SK-N-SH treated with all-trans-retinoic acid at 6 μM for 48 hours (cell line): ENCODE measurements at regions not wholly inside any gene's neighbourhood (a gene's known extent, or its start where the extent isn't known, plus 50 kb on each side); places are given as distances from the start of the nearest gene placed in this dataset.

Experiments used
- ATAC-seq: fragments of 200-7000 bp; cut with Tn5 transposase; 3 replicates; pipeline ENCODE4 v1.9.1; 2020; ENCODE audit warnings: mild to moderate bottlenecking, moderate library complexity
- ARNTL ChIP-seq: fragments of 450-650 bp; formaldehyde crosslinking; IDR thresholded peaks from 2 replicates; pipeline ENCODE4 v1.5.0; 2020; ENCODE audit warnings: low read depth, mild to moderate bottlenecking, moderate library complexity, borderline replicate concordance
- BACH2 ChIP-seq: fragments of 250-450 bp; sonication (Bioruptor Pico); IDR thresholded peaks from 2 replicates; pipeline ENCODE4 v1.9.0; 2021; ENCODE audit warnings: mild to moderate bottlenecking, borderline replicate concordance
- CSDC2 ChIP-seq: fragments of 250-450 bp; sonication (Bioruptor Pico); IDR thresholded peaks from 2 replicates; pipeline ENCODE4 v1.5.0; 2020; ENCODE audit warnings: mild to moderate bottlenecking, moderate library complexity
- GLIS3 ChIP-seq: fragments of 250-450 bp; sonication (Bioruptor Pico); IDR thresholded peaks from 2 replicates; pipeline ENCODE4 v1.5.0; 2020; ENCODE audit warnings: mild to moderate bottlenecking, moderate library complexity
- ISL1 ChIP-seq: fragments of 250-450 bp; sonication (Bioruptor Pico); IDR thresholded peaks from 2 replicates; pipeline ENCODE4 v2.1.2; 2022; ENCODE audit warnings: mild to moderate bottlenecking, moderate library complexity
- OSR1 ChIP-seq: fragments of 250-450 bp; sonication (Bioruptor Pico); IDR thresholded peaks from 2 replicates; pipeline ENCODE4 v1.8.0; 2022; ENCODE audit warnings: moderate library complexity, mild to moderate bottlenecking, inconsistent platforms
- PPARA ChIP-seq: fragments of 250-450 bp; sonication (Bioruptor Pico); IDR thresholded peaks from 2 replicates; pipeline ENCODE4 v1.5.0; 2020; ENCODE audit warnings: mild to moderate bottlenecking, borderline replicate concordance
- RARB ChIP-seq: fragments of 250-450 bp; sonication (Bioruptor Pico); IDR thresholded peaks from 2 replicates; pipeline ENCODE4 v1.8.0; 2021; ENCODE audit warnings: mild to moderate bottlenecking, moderate library complexity
- SNAI2 ChIP-seq: fragments of 250-450 bp; sonication (Bioruptor Pico); IDR thresholded peaks from 2 replicates; pipeline ENCODE4 v1.5.0; 2020; ENCODE audit warnings: mild to moderate bottlenecking, moderate library complexity
- TCF4 ChIP-seq: fragments of 250-450 bp; sonication (Bioruptor Pico); IDR thresholded peaks from 2 replicates; pipeline ENCODE4 v1.8.0; 2021; ENCODE audit warnings: mild to moderate bottlenecking, moderate library complexity, borderline replicate concordance
- TOX ChIP-seq: fragments of 250-450 bp; sonication (Bioruptor Pico); IDR thresholded peaks from 2 replicates; pipeline ENCODE4 v1.8.0; 2021; ENCODE audit warnings: mild to moderate bottlenecking, moderate library complexity, borderline replicate concordance
- ZC3H10 ChIP-seq: fragments of 250-450 bp; sonication (Bioruptor Pico); IDR thresholded peaks from 2 replicates; pipeline ENCODE4 v1.5.1; 2021; ENCODE audit warnings: mild to moderate bottlenecking, moderate library complexity
- ZFP3 ChIP-seq: fragments of 250-450 bp; sonication (Bioruptor Pico); IDR thresholded peaks from 2 replicates; pipeline ENCODE4 v1.5.0; 2020; ENCODE audit warnings: mild to moderate bottlenecking, moderate library complexity
- ZFP30 ChIP-seq: fragments of 450-650 bp; formaldehyde crosslinking; IDR thresholded peaks from 2 replicates; pipeline ENCODE4 v1.5.0; 2022; ENCODE audit warnings: mild to moderate bottlenecking, moderate library complexity
- ZNF565 ChIP-seq: fragments of 450-650 bp; formaldehyde crosslinking; conservative IDR thresholded peaks from 2 replicates; pipeline ENCODE4 v1.5.0; 2020; ENCODE audit warnings: low read depth, mild to moderate bottlenecking, moderate library complexity
- ZNF70 ChIP-seq: fragments of 450-650 bp; formaldehyde crosslinking; IDR thresholded peaks from 2 replicates; pipeline ENCODE4 v1.5.0; 2020; ENCODE audit warnings: mild to moderate bottlenecking, moderate library complexity
- ZNF8 ChIP-seq: fragments of 450-650 bp; formaldehyde crosslinking; IDR thresholded peaks from 2 replicates; pipeline ENCODE4 v1.5.0; 2020; ENCODE audit warnings: mild to moderate bottlenecking, moderate library complexity
- TF ChIP-seq, protein P1 (sequence below): fragments of 250-450 bp; sonication (Bioruptor Pico); IDR thresholded peaks from 2 replicates; pipeline ENCODE4 v1.8.0; 2020; ENCODE audit warnings: mild to moderate bottlenecking, moderate library complexity, borderline replicate concordance
- TF ChIP-seq, protein P2 (sequence below): fragments of 250-450 bp; sonication (Bioruptor Pico); IDR thresholded peaks from 2 replicates; pipeline ENCODE4 v1.5.1; 2021; ENCODE audit warnings: mild to moderate bottlenecking, moderate library complexity
- TF ChIP-seq, protein P3 (sequence below): fragments of 250-450 bp; sonication (Bioruptor Pico); IDR thresholded peaks from 2 replicates; pipeline ENCODE4 v1.5.1; 2020; ENCODE audit warnings: low read depth, mild to moderate bottlenecking, moderate library complexity
- TF ChIP-seq, protein P4 (sequence below): fragments of 250-450 bp; sonication (Bioruptor Pico); IDR thresholded peaks from 2 replicates; pipeline ENCODE4 v1.5.0; 2020; ENCODE audit warnings: mild to moderate bottlenecking, moderate library complexity

DNA sequence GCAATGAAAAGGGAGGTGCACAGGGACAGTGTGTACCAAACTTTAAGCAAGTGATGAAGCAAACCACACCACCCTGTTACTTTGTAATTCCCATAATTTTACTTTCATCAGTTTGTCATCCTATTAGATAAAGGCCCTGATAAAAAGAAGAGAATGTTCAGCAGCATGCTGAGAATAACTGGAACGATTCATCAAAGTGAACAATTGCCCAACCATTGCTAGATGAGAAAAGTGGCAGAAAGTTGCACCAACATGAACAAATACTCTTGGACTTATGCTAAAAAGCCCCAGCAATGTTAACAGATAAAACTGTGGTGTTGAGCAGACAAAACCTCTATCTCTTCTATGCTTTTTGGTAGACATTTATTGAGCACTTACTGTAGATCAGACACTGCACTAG lies 75.5 kb upstream of the PCGF5 start:
- TF ChIP-seq ZFP30 = no peak
- TF ChIP-seq GLIS3 (CRISPR knock-in tag) = no peak
- TF ChIP-seq TCF4 (CRISPR knock-in tag) = no peak
- TF ChIP-seq SNAI2 (CRISPR knock-in tag) = no peak
- TF ChIP-seq ZC3H10 (CRISPR knock-in tag) = no peak
- no peak for TF ChIP-seq ZNF565 (CRISPR knock-in tag)
- TF ChIP-seq ZNF8 (CRISPR knock-in tag) = no peak
- TF ChIP-seq, protein P1, sequence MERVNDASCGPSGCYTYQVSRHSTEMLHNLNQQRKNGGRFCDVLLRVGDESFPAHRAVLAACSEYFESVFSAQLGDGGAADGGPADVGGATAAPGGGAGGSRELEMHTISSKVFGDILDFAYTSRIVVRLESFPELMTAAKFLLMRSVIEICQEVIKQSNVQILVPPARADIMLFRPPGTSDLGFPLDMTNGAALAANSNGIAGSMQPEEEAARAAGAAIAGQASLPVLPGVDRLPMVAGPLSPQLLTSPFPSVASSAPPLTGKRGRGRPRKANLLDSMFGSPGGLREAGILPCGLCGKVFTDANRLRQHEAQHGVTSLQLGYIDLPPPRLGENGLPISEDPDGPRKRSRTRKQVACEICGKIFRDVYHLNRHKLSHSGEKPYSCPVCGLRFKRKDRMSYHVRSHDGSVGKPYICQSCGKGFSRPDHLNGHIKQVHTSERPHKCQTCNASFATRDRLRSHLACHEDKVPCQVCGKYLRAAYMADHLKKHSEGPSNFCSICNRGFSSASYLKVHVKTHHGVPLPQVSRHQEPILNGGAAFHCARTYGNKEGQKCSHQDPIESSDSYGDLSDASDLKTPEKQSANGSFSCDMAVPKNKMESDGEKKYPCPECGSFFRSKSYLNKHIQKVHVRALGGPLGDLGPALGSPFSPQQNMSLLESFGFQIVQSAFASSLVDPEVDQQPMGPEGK = no peak
- no peak for TF ChIP-seq RARB
- TF ChIP-seq, protein P2, sequence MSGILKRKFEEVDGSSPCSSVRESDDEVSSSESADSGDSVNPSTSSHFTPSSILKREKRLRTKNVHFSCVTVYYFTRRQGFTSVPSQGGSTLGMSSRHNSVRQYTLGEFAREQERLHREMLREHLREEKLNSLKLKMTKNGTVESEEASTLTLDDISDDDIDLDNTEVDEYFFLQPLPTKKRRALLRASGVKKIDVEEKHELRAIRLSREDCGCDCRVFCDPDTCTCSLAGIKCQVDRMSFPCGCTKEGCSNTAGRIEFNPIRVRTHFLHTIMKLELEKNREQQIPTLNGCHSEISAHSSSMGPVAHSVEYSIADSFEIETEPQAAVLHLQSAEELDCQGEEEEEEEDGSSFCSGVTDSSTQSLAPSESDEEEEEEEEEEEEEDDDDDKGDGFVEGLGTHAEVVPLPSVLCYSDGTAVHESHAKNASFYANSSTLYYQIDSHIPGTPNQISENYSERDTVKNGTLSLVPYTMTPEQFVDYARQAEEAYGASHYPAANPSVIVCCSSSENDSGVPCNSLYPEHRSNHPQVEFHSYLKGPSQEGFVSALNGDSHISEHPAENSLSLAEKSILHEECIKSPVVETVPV = no peak
- no peak for TF ChIP-seq TOX (CRISPR knock-in tag)
- no peak for TF ChIP-seq ARNTL (CRISPR knock-in tag)
- no peak for TF ChIP-seq OSR1 (CRISPR knock-in tag)
- TF ChIP-seq, protein P3, sequence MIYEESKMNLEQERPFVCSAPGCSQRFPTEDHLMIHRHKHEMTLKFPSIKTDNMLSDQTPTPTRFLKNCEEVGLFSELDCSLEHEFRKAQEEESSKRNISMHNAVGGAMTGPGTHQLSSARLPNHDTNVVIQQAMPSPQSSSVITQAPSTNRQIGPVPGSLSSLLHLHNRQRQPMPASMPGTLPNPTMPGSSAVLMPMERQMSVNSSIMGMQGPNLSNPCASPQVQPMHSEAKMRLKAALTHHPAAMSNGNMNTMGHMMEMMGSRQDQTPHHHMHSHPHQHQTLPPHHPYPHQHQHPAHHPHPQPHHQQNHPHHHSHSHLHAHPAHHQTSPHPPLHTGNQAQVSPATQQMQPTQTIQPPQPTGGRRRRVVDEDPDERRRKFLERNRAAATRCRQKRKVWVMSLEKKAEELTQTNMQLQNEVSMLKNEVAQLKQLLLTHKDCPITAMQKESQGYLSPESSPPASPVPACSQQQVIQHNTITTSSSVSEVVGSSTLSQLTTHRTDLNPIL (CRISPR knock-in tag) = no peak
- no peak for TF ChIP-seq ZNF70
- TF ChIP-seq BACH2 (CRISPR knock-in tag) = no peak
- TF ChIP-seq, all 23 proteins: peak for 0
- no peak for ATAC-seq

DNA sequence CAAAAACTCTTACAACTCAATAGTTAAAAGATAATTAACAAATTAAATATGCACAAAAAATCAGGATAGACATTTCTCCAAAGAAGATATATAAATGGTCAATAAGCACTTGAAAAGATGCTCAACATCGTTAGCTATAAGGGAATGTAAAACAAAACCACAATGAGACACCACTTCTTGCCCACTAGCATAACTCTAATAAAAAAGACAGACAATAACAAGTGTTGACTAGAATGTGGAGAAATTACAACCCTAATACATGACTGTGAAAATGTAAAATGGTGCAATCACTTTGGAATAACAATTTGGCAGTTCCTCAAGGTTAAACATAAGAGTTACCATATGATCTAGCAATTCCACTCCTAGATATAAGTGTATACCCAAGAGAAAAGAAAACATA lies 74.3 kb upstream of the PCGF5 start:
- TF ChIP-seq, protein P4, sequence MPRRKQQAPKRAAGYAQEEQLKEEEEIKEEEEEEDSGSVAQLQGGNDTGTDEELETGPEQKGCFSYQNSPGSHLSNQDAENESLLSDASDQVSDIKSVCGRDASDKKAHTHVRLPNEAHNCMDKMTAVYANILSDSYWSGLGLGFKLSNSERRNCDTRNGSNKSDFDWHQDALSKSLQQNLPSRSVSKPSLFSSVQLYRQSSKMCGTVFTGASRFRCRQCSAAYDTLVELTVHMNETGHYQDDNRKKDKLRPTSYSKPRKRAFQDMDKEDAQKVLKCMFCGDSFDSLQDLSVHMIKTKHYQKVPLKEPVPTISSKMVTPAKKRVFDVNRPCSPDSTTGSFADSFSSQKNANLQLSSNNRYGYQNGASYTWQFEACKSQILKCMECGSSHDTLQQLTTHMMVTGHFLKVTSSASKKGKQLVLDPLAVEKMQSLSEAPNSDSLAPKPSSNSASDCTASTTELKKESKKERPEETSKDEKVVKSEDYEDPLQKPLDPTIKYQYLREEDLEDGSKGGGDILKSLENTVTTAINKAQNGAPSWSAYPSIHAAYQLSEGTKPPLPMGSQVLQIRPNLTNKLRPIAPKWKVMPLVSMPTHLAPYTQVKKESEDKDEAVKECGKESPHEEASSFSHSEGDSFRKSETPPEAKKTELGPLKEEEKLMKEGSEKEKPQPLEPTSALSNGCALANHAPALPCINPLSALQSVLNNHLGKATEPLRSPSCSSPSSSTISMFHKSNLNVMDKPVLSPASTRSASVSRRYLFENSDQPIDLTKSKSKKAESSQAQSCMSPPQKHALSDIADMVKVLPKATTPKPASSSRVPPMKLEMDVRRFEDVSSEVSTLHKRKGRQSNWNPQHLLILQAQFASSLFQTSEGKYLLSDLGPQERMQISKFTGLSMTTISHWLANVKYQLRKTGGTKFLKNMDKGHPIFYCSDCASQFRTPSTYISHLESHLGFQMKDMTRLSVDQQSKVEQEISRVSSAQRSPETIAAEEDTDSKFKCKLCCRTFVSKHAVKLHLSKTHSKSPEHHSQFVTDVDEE = no peak
- TF ChIP-seq, protein P3 (CRISPR knock-in tag) = no peak
- TF ChIP-seq ZNF565 (CRISPR knock-in tag) (no peak), ZFP3 (CRISPR knock-in tag) (no peak), GLIS3 (CRISPR knock-in tag) (no peak), CSDC2 (CRISPR knock-in tag) (no peak), ISL1 (CRISPR knock-in tag) (no peak), BACH2 (CRISPR knock-in tag) (no peak), PPARA (CRISPR knock-in tag) (no peak), OSR1 (CRISPR knock-in tag) (no peak)
- no peak for ATAC-seq

DNA sequence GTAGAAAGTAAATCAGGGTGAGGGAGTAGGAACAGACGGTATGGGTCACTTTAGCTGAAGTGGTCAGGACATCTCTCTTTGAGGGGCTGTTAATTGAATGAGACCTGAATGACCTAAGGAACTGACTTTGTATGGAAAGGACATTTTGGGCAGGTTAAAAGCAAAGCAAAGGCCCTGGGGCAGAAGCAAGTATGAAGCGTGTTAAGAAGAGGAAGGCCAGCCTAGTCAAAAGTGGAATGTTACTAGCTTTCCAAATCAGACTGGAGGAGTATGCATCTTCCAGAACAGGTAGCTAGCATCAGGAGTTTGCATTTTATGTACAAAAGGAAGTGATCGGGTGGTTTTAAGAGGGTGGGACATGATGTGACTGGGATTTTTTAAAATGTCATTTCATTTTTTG lies 70.9 kb upstream of the PCGF5 start:
- ATAC-seq = no peak
- TF ChIP-seq, protein P2 = no peak
- TF ChIP-seq ZNF565 (CRISPR knock-in tag) (no peak), SNAI2 (CRISPR knock-in tag) (no peak), TOX (CRISPR knock-in tag) (no peak), TCF4 (CRISPR knock-in tag) (no peak), ARNTL (CRISPR knock-in tag) (no peak), BACH2 (CRISPR knock-in tag) (no peak)
- TF ChIP-seq, protein P4 = no peak
- TF ChIP-seq, protein P3 (CRISPR knock-in tag) = no peak
